ENCODE measurements at regions not wholly inside any gene's neighbourhood (a gene's known extent, or its start where the extent isn't known, plus 50 kb on each side); places are given as distances from the start of the nearest gene placed in this dataset.

GRCh38 chr5:158375531-158375930, 516.6 kb upstream of the CLINT1 start:
- H3K4me3 Mint-ChIP-seq: no peak overlapping the region
- Histone ChIP-seq H3K4me1 (ENCODE audit: control insufficient read depth, insufficient read depth, low read length) (no peaks in the 10 kb centered on the region), H3K36me3 (ENCODE audit: control insufficient read depth, insufficient read depth, low read length) (no peaks in the 10 kb centered on the region), H3K27me3 (ENCODE audit: control insufficient read depth, insufficient read depth, low read length) (no peaks in the 10 kb centered on the region), H3K9me3 (ENCODE audit: control insufficient read depth, insufficient read depth, low read length) (no peaks in the 10 kb centered on the region), H3K4me3 (ENCODE audit: low read length) (no peak overlapping the region), H3K27ac (ENCODE audit: low read length) (no peak overlapping the region)
- no peak for TF ChIP-seq CTCF (IDR thresholded peaks at IDR 0.05)
- 83% methylated on average over 2 of the region's 3 CpGs for WGBS (ENCODE audit: insufficient coverage)
- no peak overlapping the region for H3K27ac Mint-ChIP-seq
- intact Hi-C loops (cut with micrococcal nuclease): no loop called here
- no peaks in the 10 kb centered on the region for H3K4me1 Mint-ChIP-seq
- no peak for ATAC-seq
- peaks cover 6 to 7% of the 10 kb centered on the region in 2 donors for H3K9me3 Mint-ChIP-seq
- peaks cover 0 to 3% of the 10 kb centered on the region in 2 donors for H3K27me3 Mint-ChIP-seq (ENCODE audit: low read depth in 2 of 2)
- DNase-seq: no peak
- no peaks in the 10 kb centered on the region for H3K36me3 Mint-ChIP-seq

- Mint-ChIP-seq H3K36me3 (no peaks in the 10 kb centered on the region), H3K9me3 (peaks cover 4 to 5% of the 10 kb centered on the region in 2 donors), H3K27ac (no peak overlapping the region), H3K4me3 (no peak overlapping the region), H3K4me1 (no peaks in the 10 kb centered on the region), H3K27me3 (ENCODE audit: low read depth in 2 of 2) (peaks cover 0 to under 1% of the 10 kb centered on the region in 2 donors)
- no peaks in the 10 kb centered on the region for H3K36me3 ChIP-seq (ENCODE audit: control insufficient read depth, insufficient read depth, low read length)
- H3K27ac ChIP-seq (ENCODE audit: low read length): no peak overlapping the region
- DNase-seq: no peak
- no peak for ATAC-seq
- no peak overlapping the region for H3K4me3 ChIP-seq (ENCODE audit: low read length)
- intact Hi-C loops (cut with micrococcal nuclease): no loop called here
- H3K27me3 ChIP-seq (ENCODE audit: control insufficient read depth, insufficient read depth, low read length): no peaks in the 10 kb centered on the region
- 36% methylated on average over 6 of the region's 6 CpGs for WGBS (ENCODE audit: insufficient coverage)
- no peaks in the 10 kb centered on the region for H3K9me3 ChIP-seq (ENCODE audit: control insufficient read depth, insufficient read depth, low read length)
- no peaks in the 10 kb centered on the region for H3K4me1 ChIP-seq (ENCODE audit: control insufficient read depth, insufficient read depth, low read length)
- TF ChIP-seq CTCF (IDR thresholded peaks at IDR 0.05): no peak
Measured at GRCh38 chr5:158373608-158374395, 514.9 kb upstream of the CLINT1 start.

- H3K36me3 ChIP-seq (ENCODE audit: control insufficient read depth, insufficient read depth, low read length): no peaks in the 10 kb centered on the region
- DNase-seq: no peak
Measured at GRCh38 chr5:158369241-158369640, 510.3 kb upstream of the CLINT1 start.

More at GRCh38 chr5:158369241-158369640, 510.3 kb upstream of the CLINT1 start:
- intact Hi-C loops (cut with micrococcal nuclease): no loop called here
- Mint-ChIP-seq H3K4me3 (no peak overlapping the region), H3K27ac (no peak overlapping the region), H3K9me3 (no peaks in the 10 kb centered on the region), H3K4me1 (no peaks in the 10 kb centered on the region), H3K27me3 (ENCODE audit: low read depth in 2 of 2) (no peaks in the 10 kb centered on the region), H3K36me3 (no peaks in the 10 kb centered on the region)
- Histone ChIP-seq H3K4me3 (ENCODE audit: low read length) (no peak overlapping the region), H3K4me1 (ENCODE audit: control insufficient read depth, insufficient read depth, low read length) (no peaks in the 10 kb centered on the region), H3K27ac (ENCODE audit: low read length) (no peak overlapping the region), H3K27me3 (ENCODE audit: control insufficient read depth, insufficient read depth, low read length) (no peaks in the 10 kb centered on the region), H3K9me3 (ENCODE audit: control insufficient read depth, insufficient read depth, low read length) (no peaks in the 10 kb centered on the region)
- ATAC-seq: no peak
- WGBS (ENCODE audit: insufficient coverage): 83% methylated on average over 2 of the region's 4 CpGs
- no peak for TF ChIP-seq CTCF (IDR thresholded peaks at IDR 0.05)

Data from natural killer cell (primary cell).